Central memory CD8-positive, alpha-beta T cell (primary cell): ENCODE measurements at regions not wholly inside any gene's neighbourhood (a gene's known extent, or its start where the extent isn't known, plus 50 kb on each side); places are given as distances from the start of the nearest gene placed in this dataset.

Experiments used
- ATAC-seq: fragments of 150-1000 bp; cut with Tn5 transposase; replicated peaks from 2 replicates; pipeline ENCODE4 v1.10.0; 2022; ENCODE audit warnings: mild to moderate bottlenecking, moderate FRiP score, moderate number of reproducible peaks; ENCODE audit not compliant: poor library complexity, severe bottlenecking; ENCODE audit errors: extremely low read depth
- DNase-seq, 2 donors: peaks; one replicate each; pipeline ENCODE4 v3.0.0; 2021; ENCODE audit warnings: low spot score in 2 of 2
- H3K27ac Mint-ChIP-seq: one replicate; pipeline ENCODE4 v1.8.0; 2022; ENCODE audit warnings: low read depth, mild to moderate bottlenecking, moderate library complexity, mixed read lengths
- H3K27me3 Mint-ChIP-seq: one replicate; pipeline ENCODE4 v1.8.0; 2022; ENCODE audit warnings: mixed read lengths
- H3K36me3 Mint-ChIP-seq: one replicate; pipeline ENCODE4 v1.8.0; 2022; ENCODE audit warnings: mild to moderate bottlenecking, moderate library complexity, mixed read lengths; ENCODE audit not compliant: insufficient read depth
- H3K4me1 Mint-ChIP-seq: one replicate; pipeline ENCODE4 v1.8.0; 2022; ENCODE audit warnings: mixed read lengths
- H3K4me3 Mint-ChIP-seq: one replicate; pipeline ENCODE4 v1.8.0; 2022; ENCODE audit warnings: mild to moderate bottlenecking, moderate library complexity, mixed read lengths
- H3K9me3 Mint-ChIP-seq: one replicate; pipeline ENCODE4 v1.8.0; 2022; ENCODE audit warnings: mixed read lengths

- ATAC-seq (no peak), DNase-seq (no peak)
- Mint-ChIP-seq H3K4me3 (no peak overlapping the region), H3K27me3 (peaks cover 18% of the 10 kb centered on the region), H3K27ac (no peak overlapping the region), H3K4me1 (no peaks in the 10 kb centered on the region), H3K9me3 (no peaks in the 10 kb centered on the region), H3K36me3 (peaks cover 1% of the 10 kb centered on the region)
Observed at GRCh38 chr1:208929575-208929974, 653.9 kb upstream of the CAMK1G start.

GRCh38 chr1:208931936-208932335, 651.6 kb upstream of the CAMK1G start:
- Mint-ChIP-seq H3K4me3 (no peak overlapping the region), H3K27ac (no peak overlapping the region)
- ATAC-seq, result no peak

GRCh38 chr1:208933984-208934525, 649.5 kb upstream of the CAMK1G start:
- Mint-ChIP-seq H3K27ac (no peak overlapping the region), H3K27me3 (no peaks in the 10 kb centered on the region), H3K9me3 (no peaks in the 10 kb centered on the region), H3K4me3 (no peak overlapping the region), H3K36me3 (peaks cover 1% of the 10 kb centered on the region), H3K4me1 (no peaks in the 10 kb centered on the region)
- DNase-seq (no peak), ATAC-seq (no peak)

More at GRCh38 chr1:208931936-208932335, 651.6 kb upstream of the CAMK1G start:
- Mint-ChIP-seq H3K4me1 (no peaks in the 10 kb centered on the region), H3K9me3 (no peaks in the 10 kb centered on the region), H3K36me3 (peaks cover 1% of the 10 kb centered on the region), H3K27me3 (no peaks in the 10 kb centered on the region)
- no peak for DNase-seq

GRCh38 chr1:208934933-208935332, 648.6 kb upstream of the CAMK1G start:
- Mint-ChIP-seq H3K9me3 (no peaks in the 10 kb centered on the region), H3K27ac (no peak overlapping the region), H3K4me3 (no peak overlapping the region), H3K36me3 (peaks cover 1% of the 10 kb centered on the region), H3K27me3 (no peaks in the 10 kb centered on the region), H3K4me1 (no peaks in the 10 kb centered on the region)
- no peak for ATAC-seq
- no peak for DNase-seq

- no peaks in the 10 kb centered on the region for H3K27me3 Mint-ChIP-seq
- DNase-seq (no peak), ATAC-seq (no peak)
Observed at GRCh38 chr1:208935517-208936187, 647.9 kb upstream of the CAMK1G start.

GRCh38 chr1:208939537-208940085, 643.9 kb upstream of the CAMK1G start:
- H3K36me3 Mint-ChIP-seq, result peaks cover 2% of the 10 kb centered on the region
- H3K27ac Mint-ChIP-seq, result no peak overlapping the region
- ATAC-seq (no peak), DNase-seq (no peak)
- H3K27me3 Mint-ChIP-seq, result peaks cover 13% of the 10 kb centered on the region
- H3K9me3 Mint-ChIP-seq, result peaks cover 7% of the 10 kb centered on the region
- H3K4me3 Mint-ChIP-seq, result no peak overlapping the region
- no peaks in the 10 kb centered on the region for H3K4me1 Mint-ChIP-seq

More at GRCh38 chr1:208935517-208936187, 647.9 kb upstream of the CAMK1G start:
- Mint-ChIP-seq H3K36me3 (peaks cover 1% of the 10 kb centered on the region), H3K4me1 (no peaks in the 10 kb centered on the region), H3K9me3 (no peaks in the 10 kb centered on the region), H3K4me3 (no peak overlapping the region), H3K27ac (no peak overlapping the region)

- Mint-ChIP-seq H3K9me3 (peaks cover 7% of the 10 kb centered on the region), H3K27ac (no peak overlapping the region), H3K36me3 (peaks cover 2% of the 10 kb centered on the region), H3K27me3 (peaks cover 31% of the 10 kb centered on the region), H3K4me3 (no peak overlapping the region), H3K4me1 (no peaks in the 10 kb centered on the region)
- ATAC-seq (no peak), DNase-seq (no peak)
Observed at GRCh38 chr1:208942394-208943130, 641.0 kb upstream of the CAMK1G start.

GRCh38 chr1:208943291-208943690, 640.2 kb upstream of the CAMK1G start:
- Mint-ChIP-seq H3K4me1 (no peaks in the 10 kb centered on the region), H3K27me3 (peaks cover 31% of the 10 kb centered on the region), H3K9me3 (peaks cover 7% of the 10 kb centered on the region), H3K27ac (no peak overlapping the region), H3K4me3 (no peak overlapping the region), H3K36me3 (peaks cover 2% of the 10 kb centered on the region)
- ATAC-seq, result no peak
- no peak for DNase-seq

- peaks cover 7% of the 10 kb centered on the region for H3K9me3 Mint-ChIP-seq
- H3K4me1 Mint-ChIP-seq, result no peaks in the 10 kb centered on the region
- no peak overlapping the region for H3K4me3 Mint-ChIP-seq
- no peak overlapping the region for H3K27ac Mint-ChIP-seq
- peaks cover 31% of the 10 kb centered on the region for H3K27me3 Mint-ChIP-seq
- DNase-seq, result no peak
- peaks cover 2% of the 10 kb centered on the region for H3K36me3 Mint-ChIP-seq
- ATAC-seq, result no peak
Observed at GRCh38 chr1:208944981-208945451, 638.5 kb upstream of the CAMK1G start.

- Mint-ChIP-seq H3K27ac (no peak overlapping the region), H3K4me3 (no peak overlapping the region), H3K4me1 (no peaks in the 10 kb centered on the region), H3K36me3 (no peaks in the 10 kb centered on the region), H3K27me3 (peaks cover 16% of the 10 kb centered on the region), H3K9me3 (no peaks in the 10 kb centered on the region)
- no peak for ATAC-seq
- DNase-seq, result no peak
Observed at GRCh38 chr1:208950206-208950605, 633.3 kb upstream of the CAMK1G start.

- no peak overlapping the region for H3K4me3 Mint-ChIP-seq
- H3K4me1 Mint-ChIP-seq, result no peaks in the 10 kb centered on the region
- no peaks in the 10 kb centered on the region for H3K36me3 Mint-ChIP-seq
- peaks cover 7% of the 10 kb centered on the region for H3K27me3 Mint-ChIP-seq
- DNase-seq, result no peak
- peaks cover 2% of the 10 kb centered on the region for H3K9me3 Mint-ChIP-seq
- H3K27ac Mint-ChIP-seq, result no peak overlapping the region
- ATAC-seq, result no peak
Observed at GRCh38 chr1:208951026-208951525, 632.4 kb upstream of the CAMK1G start.

GRCh38 chr1:208951908-208952307, 631.6 kb upstream of the CAMK1G start:
- no peaks in the 10 kb centered on the region for H3K27me3 Mint-ChIP-seq
- no peak overlapping the region for H3K4me3 Mint-ChIP-seq
- H3K36me3 Mint-ChIP-seq, result no peaks in the 10 kb centered on the region
- peaks cover 7% of the 10 kb centered on the region for H3K9me3 Mint-ChIP-seq
- H3K27ac Mint-ChIP-seq, result no peak overlapping the region
- ATAC-seq (no peak), DNase-seq (no peak)
- H3K4me1 Mint-ChIP-seq, result no peaks in the 10 kb centered on the region
